PFSK-1 (cell line): ENCODE measurements at regions not wholly inside any gene's neighbourhood (a gene's known extent, or its start where the extent isn't known, plus 50 kb on each side); places are given as distances from the start of the nearest gene placed in this dataset.

ENCODE experiments used
- FOXP2 ChIP-seq: optimal IDR thresholded peaks from 2 replicates; pipeline ENCODE3; 2011; ENCODE audit warnings: borderline replicate concordance, control low read depth, inconsistent platforms; ENCODE audit not compliant: insufficient read depth; ENCODE audit errors: extremely low read length, extremely low read depth
- POLR2AphosphoS5 ChIP-seq: IDR thresholded peaks from 2 replicates; pipeline ENCODE4 v1.6.1; 2012; ENCODE audit warnings: low read depth, mild to moderate bottlenecking, control low read depth, low read length, moderate library complexity
- SIN3A ChIP-seq: IDR thresholded peaks from 2 replicates; pipeline ENCODE4 v1.6.1; 2012; ENCODE audit warnings: mild to moderate bottlenecking, low read length, moderate library complexity, borderline replicate concordance; ENCODE audit not compliant: insufficient read depth
- TAF1 ChIP-seq: IDR thresholded peaks from 2 replicates; pipeline ENCODE4 v1.6.1; 2012; ENCODE audit warnings: low read length, control low read depth, borderline replicate concordance; ENCODE audit not compliant: insufficient read depth
- TF ChIP-seq, protein P1 (sequence below), 2 experiments: IDR thresholded peaks; 2 replicates each; pipeline versions ENCODE4 v1.6.1 to v1.8.0; 2011 to 2012; ENCODE audit warnings: low read depth in 2 of 2, low read length in 2 of 2, control low read depth in 1 of 2, inconsistent platforms in 1 of 2, mild to moderate bottlenecking in 1 of 2, moderate library complexity in 1 of 2; ENCODE audit not compliant: insufficient read depth in 1 of 2

- TF ChIP-seq SIN3A (no peak), FOXP2 (no peak), TAF1 (no peak), POLR2AphosphoS5 (no peak)
- TF ChIP-seq, protein P1, sequence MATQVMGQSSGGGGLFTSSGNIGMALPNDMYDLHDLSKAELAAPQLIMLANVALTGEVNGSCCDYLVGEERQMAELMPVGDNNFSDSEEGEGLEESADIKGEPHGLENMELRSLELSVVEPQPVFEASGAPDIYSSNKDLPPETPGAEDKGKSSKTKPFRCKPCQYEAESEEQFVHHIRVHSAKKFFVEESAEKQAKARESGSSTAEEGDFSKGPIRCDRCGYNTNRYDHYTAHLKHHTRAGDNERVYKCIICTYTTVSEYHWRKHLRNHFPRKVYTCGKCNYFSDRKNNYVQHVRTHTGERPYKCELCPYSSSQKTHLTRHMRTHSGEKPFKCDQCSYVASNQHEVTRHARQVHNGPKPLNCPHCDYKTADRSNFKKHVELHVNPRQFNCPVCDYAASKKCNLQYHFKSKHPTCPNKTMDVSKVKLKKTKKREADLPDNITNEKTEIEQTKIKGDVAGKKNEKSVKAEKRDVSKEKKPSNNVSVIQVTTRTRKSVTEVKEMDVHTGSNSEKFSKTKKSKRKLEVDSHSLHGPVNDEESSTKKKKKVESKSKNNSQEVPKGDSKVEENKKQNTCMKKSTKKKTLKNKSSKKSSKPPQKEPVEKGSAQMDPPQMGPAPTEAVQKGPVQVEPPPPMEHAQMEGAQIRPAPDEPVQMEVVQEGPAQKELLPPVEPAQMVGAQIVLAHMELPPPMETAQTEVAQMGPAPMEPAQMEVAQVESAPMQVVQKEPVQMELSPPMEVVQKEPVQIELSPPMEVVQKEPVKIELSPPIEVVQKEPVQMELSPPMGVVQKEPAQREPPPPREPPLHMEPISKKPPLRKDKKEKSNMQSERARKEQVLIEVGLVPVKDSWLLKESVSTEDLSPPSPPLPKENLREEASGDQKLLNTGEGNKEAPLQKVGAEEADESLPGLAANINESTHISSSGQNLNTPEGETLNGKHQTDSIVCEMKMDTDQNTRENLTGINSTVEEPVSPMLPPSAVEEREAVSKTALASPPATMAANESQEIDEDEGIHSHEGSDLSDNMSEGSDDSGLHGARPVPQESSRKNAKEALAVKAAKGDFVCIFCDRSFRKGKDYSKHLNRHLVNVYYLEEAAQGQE (IDR thresholded peaks at IDR 0.05; ENCODE audit: insufficient read depth in 1 of 2, low read depth in 2 of 2, low read length in 2 of 2): no peak
Measured at GRCh38 chr4:79266136-79266535, 59.7 kb downstream of the NAA11 start.

- no peak for TF ChIP-seq FOXP2
- no peak for TF ChIP-seq TAF1
- TF ChIP-seq, protein P1 (IDR thresholded peaks at IDR 0.05; ENCODE audit: insufficient read depth in 1 of 2, low read depth in 2 of 2, low read length in 2 of 2): no peak
- no peak for TF ChIP-seq POLR2AphosphoS5
- TF ChIP-seq SIN3A: no peak
Measured at GRCh38 chr4:79259242-79259641, 66.6 kb downstream of the NAA11 start.

DNA sequence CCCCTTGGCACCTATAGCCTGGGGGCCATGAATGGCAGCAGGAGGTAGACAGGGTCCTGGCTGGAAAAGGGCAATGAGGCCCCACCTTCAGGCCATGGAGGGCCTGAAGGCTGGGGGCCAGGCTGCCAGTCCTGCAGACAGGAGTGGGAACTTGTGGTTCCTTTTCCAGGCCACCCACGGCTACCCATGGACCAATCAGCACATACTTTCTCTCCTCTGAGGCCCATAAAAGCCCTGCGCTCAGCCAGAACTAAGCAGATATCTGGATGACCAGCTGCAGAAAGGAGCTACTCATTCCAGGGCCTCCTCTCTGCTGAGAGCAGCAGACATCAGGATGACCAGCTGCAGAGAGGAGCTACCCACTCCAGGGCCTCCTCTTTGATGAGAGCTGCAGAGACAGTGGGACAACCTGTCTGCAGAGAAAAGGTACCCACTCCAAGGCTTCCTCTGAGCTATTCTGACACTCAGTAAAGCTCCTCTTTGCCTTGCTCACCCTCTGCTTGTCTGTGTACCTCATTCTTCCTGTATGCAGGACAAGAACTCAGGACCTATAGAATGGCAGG is 67.2 kb downstream of the NAA11 start:
- TF ChIP-seq, protein P1 (IDR thresholded peaks at IDR 0.05; ENCODE audit: insufficient read depth in 1 of 2, low read depth in 2 of 2, low read length in 2 of 2): no peak
- TF ChIP-seq SIN3A: no peak
- no peak for TF ChIP-seq FOXP2
- TF ChIP-seq TAF1: no peak
- TF ChIP-seq POLR2AphosphoS5: no peak

DNA sequence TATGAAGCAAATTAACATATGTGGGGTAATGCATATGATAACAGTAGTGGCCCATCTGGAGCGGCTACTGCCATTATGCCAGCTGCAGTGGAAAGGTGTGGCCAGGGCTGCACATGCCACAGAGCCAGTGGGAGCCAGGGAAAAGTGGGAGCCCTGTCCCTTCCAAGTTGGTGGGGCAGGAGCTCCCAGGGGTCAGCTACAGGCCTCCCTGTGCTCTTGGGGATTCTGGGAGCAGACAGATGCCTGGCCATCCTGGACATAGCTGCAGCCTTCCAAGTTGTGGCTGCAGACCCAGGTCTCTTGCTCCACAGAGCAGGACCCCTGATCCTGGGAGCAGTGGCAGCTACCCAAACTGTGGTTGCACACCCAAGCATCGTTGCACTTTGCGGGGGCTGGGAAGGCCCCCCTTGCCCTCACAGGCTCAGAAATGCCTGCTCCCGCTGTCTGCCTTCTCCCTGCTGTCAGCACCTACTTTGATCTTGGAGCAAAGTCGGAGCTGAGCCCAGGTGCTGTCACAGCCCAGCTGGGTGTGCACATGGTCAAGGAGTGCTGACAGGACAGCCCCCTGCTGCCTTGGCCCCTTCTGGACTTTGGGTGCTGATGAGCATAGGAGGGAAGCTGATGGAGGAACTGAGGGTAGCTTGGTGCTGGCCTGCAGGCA is 67.8 kb downstream of the NAA11 start:
- TF ChIP-seq, protein P1 (IDR thresholded peaks at IDR 0.05; ENCODE audit: insufficient read depth in 1 of 2, low read depth in 2 of 2, low read length in 2 of 2): no peak
- TF ChIP-seq POLR2AphosphoS5: no peak
- TF ChIP-seq SIN3A: no peak
- TF ChIP-seq FOXP2: no peak
- TF ChIP-seq TAF1: no peak

- TF ChIP-seq SIN3A (no peak), FOXP2 (no peak), POLR2AphosphoS5 (no peak), TAF1 (no peak)
- TF ChIP-seq, protein P1 (IDR thresholded peaks at IDR 0.05; ENCODE audit: insufficient read depth in 1 of 2, low read depth in 2 of 2, low read length in 2 of 2): no peak
Measured at GRCh38 chr4:79255793-79256192, 70.1 kb downstream of the NAA11 start.
